ENCODE measurements at regions not wholly inside any gene's neighbourhood (a gene's known extent, or its start where the extent isn't known, plus 50 kb on each side); places are given as distances from the start of the nearest gene placed in this dataset.

GRCh38 chr13:79191501-79191900, 214.6 kb downstream of the RBM26 start:
- Histone ChIP-seq H3K27me3 (replicated peaks in 1 of 4; ENCODE audit: control insufficient read depth in 3 of 4, extremely low read depth in 1 of 4, insufficient read depth in 3 of 4, low read length in 3 of 4) (no peaks in the 10 kb centered on the region), H3K4me2 (ENCODE audit: insufficient read depth in 1 of 2, low read depth in 2 of 2, low read length in 2 of 2) (no peak overlapping the region), H2BK12ac (ENCODE audit: low read depth, low read length) (no peak overlapping the region), H3K4me3 (ENCODE audit: extremely low read depth in 1 of 4, insufficient read depth in 2 of 4, low read depth in 3 of 4, low read length in 4 of 4) (no peak overlapping the region), H3K4ac (replicated peaks; ENCODE audit: insufficient read length, low read depth, low read length) (no peak overlapping the region), H4K20me1 (replicated peaks in 1 of 2; ENCODE audit: control insufficient read depth in 1 of 2, insufficient read depth in 2 of 2, low read length in 2 of 2) (no peaks in the 10 kb centered on the region), H3K9ac (replicated peaks in 1 of 4; ENCODE audit: extremely low read depth in 1 of 4, low read depth in 3 of 4, low read length in 3 of 4) (no peak overlapping the region), H3K79me1 (ENCODE audit: low read depth, low read length) (no peaks in the 10 kb centered on the region), H3K56ac (replicated peaks; ENCODE audit: insufficient read length, low read depth, low read length) (no peak overlapping the region), H2BK120ac (replicated peaks; ENCODE audit: low read depth, low read length) (no peak overlapping the region), H2AFZ (ENCODE audit: low read length) (no peak overlapping the region), H2BK20ac (ENCODE audit: low read length) (no peak overlapping the region), H2BK15ac (ENCODE audit: low read length) (no peak overlapping the region), H3K79me2 (ENCODE audit: control insufficient read depth in 1 of 2, insufficient read depth in 2 of 2, low read length in 2 of 2) (no peaks in the 10 kb centered on the region), H3K18ac (ENCODE audit: extremely low read depth, low read length) (no peak overlapping the region), H3K23me2 (ENCODE audit: low read depth, low read length) (no peaks in the 10 kb centered on the region), H4K8ac (ENCODE audit: extremely low read depth, insufficient read depth, low read length) (no peak overlapping the region), H3K23ac (ENCODE audit: insufficient read length) (no peak overlapping the region), H2BK5ac (ENCODE audit: low read depth, low read length) (no peak overlapping the region), H3K36me3 (ENCODE audit: control insufficient read depth in 2 of 4, insufficient read depth in 4 of 4, low read length in 3 of 4) (no peaks in the 10 kb centered on the region), H3K4me1 (replicated peaks in 1 of 4; ENCODE audit: control insufficient read depth in 3 of 4, insufficient read depth in 4 of 4, low read length in 3 of 4) (no peaks in the 10 kb centered on the region), H3K9me3 (ENCODE audit: insufficient read depth in 2 of 2, low read depth in 1 of 2, low read length in 1 of 2) (no peaks in the 10 kb centered on the region), H2AK5ac (ENCODE audit: low read depth, low read length) (no peak overlapping the region), H3K14ac (ENCODE audit: insufficient read length) (no peak overlapping the region), H4K91ac (replicated peaks; ENCODE audit: insufficient read length, low read length) (no peak overlapping the region), H3K27ac (ENCODE audit: low read depth, low read length) (no peak overlapping the region), H4K5ac (ENCODE audit: insufficient read length, low read depth, low read length) (no peak overlapping the region)
- no peak for TF ChIP-seq POLR2AphosphoS5 (IDR thresholded peaks at IDR 0.05; ENCODE audit: low read depth, low read length)
- TF ChIP-seq CHD2 (IDR thresholded peaks at IDR 0.05; ENCODE audit: low read length) = no peak
- no peak for TF ChIP-seq CEBPB (IDR thresholded peaks at IDR 0.05; ENCODE audit: low read depth, low read length)
- no peak for TF ChIP-seq SP1 (IDR thresholded peaks at IDR 0.05; ENCODE audit: low read depth, low read length)
- TF ChIP-seq POLR2A (IDR thresholded peaks at IDR 0.05; ENCODE audit: control extremely low read depth in 1 of 2, low read depth in 2 of 2, low read length in 2 of 2) = no peak
- no peak for TF ChIP-seq SIX5 (IDR thresholded peaks at IDR 0.05; ENCODE audit: low read depth, low read length)
- TF ChIP-seq TBP (IDR thresholded peaks at IDR 0.05; ENCODE audit: low read depth, low read length) = no peak
- TF ChIP-seq KDM1A (IDR thresholded peaks at IDR 0.05; ENCODE audit: borderline replicate concordance, low read length) = no peak
- TF ChIP-seq GTF2F1 (IDR thresholded peaks at IDR 0.05; ENCODE audit: borderline replicate concordance, low read depth, low read length) = no peak
- TF ChIP-seq SIN3A (conservative IDR thresholded peaks at IDR 0.05 in 1 of 2, IDR thresholded peaks at IDR 0.05 in 1 of 2; ENCODE audit: low read depth in 1 of 2, low read length in 2 of 2) = no peak
- TF ChIP-seq MAFK (IDR thresholded peaks at IDR 0.05; ENCODE audit: low read depth, low read length) = no peak
- TF ChIP-seq NANOG (IDR thresholded peaks at IDR 0.05; ENCODE audit: insufficient read depth, low read depth, low read length, poor library complexity, severe bottlenecking) = no peak
- POLR2A ChIA-PET (ENCODE audit: partially characterized antibody) = no interaction called here
- DNase-seq (ENCODE audit: low read depth in 1 of 2, low spot score in 2 of 2) (no peak), FAIRE-seq (no peak)
- CTCF ChIA-PET (ENCODE audit: partially characterized antibody) = no interaction called here

Measured in H1 (cell line).